ENCODE measurements at regions not wholly inside any gene's neighbourhood (a gene's known extent, or its start where the extent isn't known, plus 50 kb on each side); places are given as distances from the start of the nearest gene placed in this dataset.

GRCh38 chr13:74476788-74477187, 342.6 kb upstream of the KLF12 start:
- TF ChIP-seq EP300 (IDR thresholded peaks at IDR 0.05; ENCODE audit: borderline replicate concordance in 1 of 2, low read depth in 2 of 2, low read length in 2 of 2) (no peak), CTCF (IDR thresholded peaks at IDR 0.05; ENCODE audit: control extremely low read depth in 1 of 3, insufficient read depth in 1 of 3, low read depth in 1 of 3, low read length in 3 of 3) (no peak), MAFK (IDR thresholded peaks at IDR 0.05; ENCODE audit: low read depth, low read length) (no peak), YY1 (IDR thresholded peaks at IDR 0.05; ENCODE audit: low read depth, low read length) (no peak), JUN (IDR thresholded peaks at IDR 0.05; ENCODE audit: low read depth, low read length) (no peak), E2F6 (IDR thresholded peaks at IDR 0.05) (no peak), BRCA1 (IDR thresholded peaks at IDR 0.05; ENCODE audit: low read depth, low read length) (no peak)
